ENCODE measurements at regions not wholly inside any gene's neighbourhood (a gene's known extent, or its start where the extent isn't known, plus 50 kb on each side); places are given as distances from the start of the nearest gene placed in this dataset.

DNA sequence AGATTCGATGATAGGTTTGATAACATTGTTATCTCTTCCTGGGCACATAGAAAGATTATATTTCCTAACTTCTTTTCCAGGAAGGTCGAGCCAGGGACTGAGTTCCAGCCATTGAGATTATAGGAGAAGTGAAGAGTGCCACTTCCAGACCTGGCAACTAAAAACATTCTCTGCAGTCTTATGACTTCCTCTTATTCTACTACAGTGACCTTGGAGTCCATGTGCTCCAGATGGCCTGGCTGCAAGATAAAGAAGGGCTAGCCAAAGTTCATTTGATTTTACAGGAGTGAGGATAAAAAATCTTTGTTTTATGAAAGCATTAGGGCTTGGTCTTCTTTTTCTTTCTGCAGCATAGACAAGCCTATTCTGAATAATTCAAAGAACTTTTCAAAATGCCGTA is 363.0 kb downstream of the FSIP2 start:
- no peak for TF ChIP-seq POLR2A (IDR thresholded peaks at IDR 0.05)
- no peak for TF ChIP-seq POLR2AphosphoS5 (IDR thresholded peaks at IDR 0.05)
- TF ChIP-seq, protein P1, sequence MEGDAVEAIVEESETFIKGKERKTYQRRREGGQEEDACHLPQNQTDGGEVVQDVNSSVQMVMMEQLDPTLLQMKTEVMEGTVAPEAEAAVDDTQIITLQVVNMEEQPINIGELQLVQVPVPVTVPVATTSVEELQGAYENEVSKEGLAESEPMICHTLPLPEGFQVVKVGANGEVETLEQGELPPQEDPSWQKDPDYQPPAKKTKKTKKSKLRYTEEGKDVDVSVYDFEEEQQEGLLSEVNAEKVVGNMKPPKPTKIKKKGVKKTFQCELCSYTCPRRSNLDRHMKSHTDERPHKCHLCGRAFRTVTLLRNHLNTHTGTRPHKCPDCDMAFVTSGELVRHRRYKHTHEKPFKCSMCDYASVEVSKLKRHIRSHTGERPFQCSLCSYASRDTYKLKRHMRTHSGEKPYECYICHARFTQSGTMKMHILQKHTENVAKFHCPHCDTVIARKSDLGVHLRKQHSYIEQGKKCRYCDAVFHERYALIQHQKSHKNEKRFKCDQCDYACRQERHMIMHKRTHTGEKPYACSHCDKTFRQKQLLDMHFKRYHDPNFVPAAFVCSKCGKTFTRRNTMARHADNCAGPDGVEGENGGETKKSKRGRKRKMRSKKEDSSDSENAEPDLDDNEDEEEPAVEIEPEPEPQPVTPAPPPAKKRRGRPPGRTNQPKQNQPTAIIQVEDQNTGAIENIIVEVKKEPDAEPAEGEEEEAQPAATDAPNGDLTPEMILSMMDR (IDR thresholded peaks at IDR 0.05) = no peak
- TF ChIP-seq EP300 (IDR thresholded peaks at IDR 0.05) = no peak
